ENCODE measurements at regions not wholly inside any gene's neighbourhood (a gene's known extent, or its start where the extent isn't known, plus 50 kb on each side); places are given as distances from the start of the nearest gene placed in this dataset.
"Not testable (repeated sequence)": the region's sequence is repeated elsewhere in the genome, so short reads cannot be mapped to it uniquely, and the experiment has no call there.

GRCh38 chr4:95952538-95952937 lies 112.6 kb downstream of the PDHA2 start:
- not testable (repeated sequence) for TF ChIP-seq EZH2 (IDR thresholded peaks at IDR 0.05; ENCODE audit: low read depth, unreplicated experiment); CTCF (conservative IDR thresholded peaks at IDR 0.05; ENCODE audit: low read depth in 2 of 2); REST (IDR thresholded peaks at IDR 0.05; ENCODE audit: unreplicated experiment); POLR2AphosphoS5 (IDR thresholded peaks at IDR 0.05; ENCODE audit: low read depth); EZH2phosphoT487 (IDR thresholded peaks at IDR 0.05; ENCODE audit: unreplicated experiment); ZNF331 (CRISPR knock-in tag; IDR thresholded peaks at IDR 0.05; ENCODE audit: low read depth); ZNF462 (CRISPR knock-in tag; IDR thresholded peaks at IDR 0.05); ZNF114 (CRISPR knock-in tag; IDR thresholded peaks at IDR 0.05); CREB1 (CRISPR knock-in tag; IDR thresholded peaks at IDR 0.05; ENCODE audit: low read depth); JUNB (IDR thresholded peaks at IDR 0.05; ENCODE audit: unreplicated experiment)

Measured in GM23338 (cell line).